ENCODE measurements at regions not wholly inside any gene's neighbourhood (a gene's known extent, or its start where the extent isn't known, plus 50 kb on each side); places are given as distances from the start of the nearest gene placed in this dataset.

DNA sequence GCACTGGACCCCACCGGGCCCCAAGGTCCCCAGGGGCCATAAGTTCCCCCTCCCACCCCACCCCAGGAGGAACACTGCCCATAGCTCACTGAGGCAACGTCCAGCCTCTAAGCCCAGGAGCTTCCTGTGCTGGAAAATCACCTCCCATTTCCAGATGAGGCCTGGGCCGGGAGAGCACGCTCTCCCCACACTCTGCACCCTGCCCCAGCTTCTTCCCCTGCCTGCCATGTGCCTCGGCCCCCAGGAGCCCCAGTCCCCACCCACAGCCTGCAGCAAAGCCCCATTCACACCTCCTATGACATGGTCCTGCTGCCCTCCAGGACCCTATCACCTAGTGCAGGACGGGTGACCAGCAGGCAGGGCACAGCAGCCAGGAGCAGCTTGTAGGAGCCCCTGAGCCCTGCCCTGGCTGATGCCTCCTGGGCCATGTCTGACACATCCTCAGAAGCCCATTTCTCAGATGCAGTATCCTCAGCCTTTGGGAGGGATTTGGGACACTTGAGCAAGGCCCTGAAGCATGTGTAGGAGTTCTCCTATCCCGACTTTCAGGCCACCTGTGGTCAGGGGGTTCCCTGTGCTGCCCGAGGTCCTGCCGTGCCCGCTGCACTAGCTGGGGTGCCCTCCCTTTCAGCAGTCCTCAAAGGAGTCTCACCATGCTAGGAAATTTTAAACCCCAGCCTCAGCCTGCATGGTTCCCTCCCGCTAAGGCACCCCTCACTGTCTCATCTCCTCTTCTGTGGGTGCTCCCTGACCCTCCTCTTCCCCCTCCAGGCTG, 119.4 kb upstream of the FOXD4L5 start:
- TF ChIP-seq, protein P1, sequence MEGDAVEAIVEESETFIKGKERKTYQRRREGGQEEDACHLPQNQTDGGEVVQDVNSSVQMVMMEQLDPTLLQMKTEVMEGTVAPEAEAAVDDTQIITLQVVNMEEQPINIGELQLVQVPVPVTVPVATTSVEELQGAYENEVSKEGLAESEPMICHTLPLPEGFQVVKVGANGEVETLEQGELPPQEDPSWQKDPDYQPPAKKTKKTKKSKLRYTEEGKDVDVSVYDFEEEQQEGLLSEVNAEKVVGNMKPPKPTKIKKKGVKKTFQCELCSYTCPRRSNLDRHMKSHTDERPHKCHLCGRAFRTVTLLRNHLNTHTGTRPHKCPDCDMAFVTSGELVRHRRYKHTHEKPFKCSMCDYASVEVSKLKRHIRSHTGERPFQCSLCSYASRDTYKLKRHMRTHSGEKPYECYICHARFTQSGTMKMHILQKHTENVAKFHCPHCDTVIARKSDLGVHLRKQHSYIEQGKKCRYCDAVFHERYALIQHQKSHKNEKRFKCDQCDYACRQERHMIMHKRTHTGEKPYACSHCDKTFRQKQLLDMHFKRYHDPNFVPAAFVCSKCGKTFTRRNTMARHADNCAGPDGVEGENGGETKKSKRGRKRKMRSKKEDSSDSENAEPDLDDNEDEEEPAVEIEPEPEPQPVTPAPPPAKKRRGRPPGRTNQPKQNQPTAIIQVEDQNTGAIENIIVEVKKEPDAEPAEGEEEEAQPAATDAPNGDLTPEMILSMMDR (conservative IDR thresholded peaks at IDR 0.05; ENCODE audit: low read length): no peak
- no peak for TF ChIP-seq EZH2phosphoT487 (IDR thresholded peaks at IDR 0.05; ENCODE audit: borderline replicate concordance, low read depth, low read length)

Data from OCI-LY7 (cell line).